HG02973 (cell line): ENCODE measurements at regions not wholly inside any gene's neighbourhood (a gene's known extent, or its start where the extent isn't known, plus 50 kb on each side); places are given as distances from the start of the nearest gene placed in this dataset.

ENCODE experiments used
- ATAC-seq: cut with Tn5 transposase; IDR thresholded peaks from one replicate; pipeline ENCODE4 v1.9.1; 2021; ENCODE audit warnings: moderate library complexity; ENCODE audit not compliant: unreplicated experiment

GRCh38 chr16:65545413-65545956, 423.6 kb upstream of the CDH11 start:
- ATAC-seq: no peak

DNA sequence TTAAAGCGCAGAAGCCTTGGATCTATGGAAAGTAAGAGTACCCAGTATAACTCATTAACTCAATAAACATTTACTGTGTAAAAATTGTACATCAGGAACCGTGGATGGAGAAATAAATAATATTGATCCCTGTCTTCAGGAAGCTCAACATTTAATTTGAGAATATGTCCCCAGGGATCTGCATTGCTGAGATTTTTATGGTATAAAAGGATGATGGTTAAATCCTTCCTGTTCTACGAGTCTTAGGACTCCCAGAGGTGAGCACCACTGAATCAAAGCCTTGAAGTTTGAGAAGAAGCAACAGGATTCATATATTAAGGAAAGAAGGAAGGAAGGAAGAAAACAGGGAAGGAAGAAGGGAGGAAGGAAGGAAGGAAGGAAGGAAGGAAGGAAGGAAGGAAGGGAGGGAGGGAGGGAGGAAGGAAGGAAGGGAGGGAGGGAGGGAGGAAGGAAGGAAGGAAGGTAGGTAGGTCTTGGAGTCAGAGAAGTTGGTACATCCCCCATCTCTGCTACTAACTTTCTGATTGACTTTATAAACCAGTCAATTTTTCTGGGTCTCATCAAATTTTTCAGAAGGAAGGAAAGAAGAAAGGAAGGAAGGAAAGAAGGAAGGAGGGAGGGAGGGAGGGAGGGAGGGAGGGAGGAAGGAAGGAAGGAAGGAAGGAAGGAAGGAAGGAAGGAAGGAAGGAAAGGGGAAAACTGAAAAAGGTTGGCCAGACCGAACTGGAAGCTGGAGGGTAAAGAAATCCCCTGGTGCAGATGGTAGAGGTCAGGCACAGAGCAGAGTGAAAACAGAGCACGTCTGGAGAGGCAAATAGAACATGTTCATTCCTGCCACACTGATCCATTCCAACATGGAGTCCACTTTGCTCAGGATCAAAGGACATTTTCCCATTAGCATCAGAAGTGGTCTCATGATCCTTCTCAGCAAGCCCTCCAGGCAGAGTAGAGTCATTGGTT, 422.2 kb upstream of the CDH11 start:
- ATAC-seq: no peak

GRCh38 chr16:65541646-65542045, 419.8 kb upstream of the CDH11 start:
- ATAC-seq: no peak

- ATAC-seq: no peak
These were observed 419.0 kb upstream of the CDH11 start for GRCh38 chr16:65540901-65541300.

DNA sequence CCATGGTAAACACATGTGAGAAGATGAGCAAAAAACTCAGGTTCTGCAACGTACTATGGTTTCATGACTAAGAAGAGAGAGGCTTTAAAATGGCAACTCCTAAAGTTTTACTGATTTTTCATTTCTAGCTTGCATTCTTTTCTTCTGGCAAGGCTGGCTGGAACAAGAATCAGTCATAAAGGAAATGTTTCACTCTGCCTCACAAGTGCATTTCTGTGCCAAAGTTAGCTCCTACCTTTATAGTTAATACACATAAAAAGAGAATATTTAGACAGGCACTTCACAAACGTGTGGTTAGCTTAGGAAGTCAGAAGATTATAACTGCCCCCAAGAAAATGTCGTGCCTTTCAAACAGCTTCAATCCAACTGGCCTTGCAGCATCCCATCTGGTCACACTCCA, 417.1 kb upstream of the CDH11 start:
- ATAC-seq: no peak

DNA sequence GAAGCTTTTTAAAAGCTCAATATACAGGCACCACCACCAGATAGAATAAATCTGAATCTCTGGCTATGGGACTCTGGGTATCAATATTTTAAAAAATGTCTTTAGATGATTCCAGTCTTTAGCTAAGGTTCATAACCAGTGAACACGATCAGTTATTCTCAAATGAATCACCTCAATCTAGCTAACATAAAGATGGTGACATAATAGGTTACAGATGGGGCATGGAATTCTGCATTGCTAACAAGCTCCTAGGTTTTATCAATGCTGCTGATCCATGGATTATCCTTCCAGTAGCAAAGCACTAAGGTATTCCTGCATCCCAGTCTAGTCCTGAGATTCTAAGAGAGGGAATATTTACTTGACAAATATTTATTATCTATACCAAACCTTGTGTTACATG, 415.5 kb upstream of the CDH11 start:
- no peak for ATAC-seq

DNA sequence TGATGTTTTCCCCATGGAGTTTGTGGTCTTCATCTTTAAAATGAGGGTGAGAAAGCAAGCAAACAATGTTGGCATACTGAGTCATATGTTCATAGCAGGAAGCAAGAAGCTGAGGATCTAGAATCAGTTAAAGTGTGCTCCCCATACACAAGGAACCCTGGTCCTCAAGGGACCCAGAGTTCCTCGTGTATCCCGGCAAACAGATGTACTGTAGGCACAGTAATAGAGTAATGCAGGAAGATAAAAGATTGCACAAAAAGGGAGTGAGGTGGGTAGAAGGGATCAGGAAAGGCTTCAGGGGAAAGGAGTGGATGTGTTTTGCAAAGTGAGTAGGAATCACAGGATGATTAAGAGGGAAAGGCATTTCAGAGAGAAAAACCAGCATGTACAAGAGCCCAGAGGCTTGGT, 412.3 kb upstream of the CDH11 start:
- no peak for ATAC-seq

DNA sequence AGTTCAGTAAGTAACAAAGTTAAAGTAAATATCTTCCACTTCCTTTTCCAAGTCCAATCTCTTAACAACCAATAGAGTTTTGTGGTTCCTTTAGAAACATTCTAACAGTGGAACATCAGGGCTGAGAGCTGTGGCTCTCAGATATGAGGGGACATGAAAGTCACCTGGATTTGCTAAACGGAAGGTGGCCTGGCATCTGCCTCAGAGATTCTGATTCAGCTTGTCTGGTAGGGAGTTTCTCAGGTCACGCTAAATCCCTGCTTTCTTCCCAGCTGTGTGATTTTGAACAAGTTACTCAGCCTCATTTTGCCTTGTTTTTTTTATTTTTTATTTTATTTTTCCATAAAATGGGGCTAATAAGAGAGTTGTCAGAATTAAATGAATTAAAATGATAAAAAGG, 411.0 kb upstream of the CDH11 start:
- ATAC-seq: no peak

DNA sequence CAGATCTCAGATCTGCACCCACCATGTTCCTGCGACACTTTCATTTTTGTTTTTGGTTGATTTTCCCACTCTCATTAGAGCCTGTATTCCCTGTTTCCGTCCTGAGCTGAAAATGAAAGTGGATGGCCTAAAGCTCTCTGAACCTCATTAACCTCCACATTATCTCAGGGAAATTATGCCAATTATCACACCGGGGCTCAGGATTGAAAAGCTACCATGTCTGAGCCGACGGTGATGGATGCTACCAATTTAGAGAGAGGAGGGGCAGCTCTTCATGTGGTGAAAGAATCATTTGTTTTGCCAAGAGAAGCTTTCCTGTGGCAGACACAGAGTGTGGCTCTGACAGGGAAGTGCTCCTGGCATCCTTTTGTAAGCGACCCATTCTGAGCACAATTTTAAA, 410.4 kb upstream of the CDH11 start:
- no peak for ATAC-seq

DNA sequence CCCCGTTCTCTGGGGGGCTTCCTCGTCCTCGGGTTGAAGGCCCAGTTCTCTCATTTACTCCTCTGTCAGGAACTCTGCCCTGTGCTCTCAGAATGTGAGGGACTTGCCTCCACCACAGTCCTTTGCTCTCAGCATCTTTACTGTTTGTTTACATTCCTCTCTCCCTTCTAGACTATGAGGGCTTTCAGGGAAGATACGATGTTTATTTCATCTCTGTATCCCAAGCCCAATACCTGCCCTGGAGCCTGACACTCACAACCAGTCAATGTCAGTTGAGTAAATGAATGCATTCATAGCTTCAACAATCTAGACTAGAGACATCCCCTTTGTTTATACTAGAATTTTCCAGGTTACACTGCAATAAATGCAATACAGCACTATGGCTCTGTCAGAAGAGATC, 409.6 kb upstream of the CDH11 start:
- ATAC-seq: no peak

GRCh38 chr16:65525707-65526106, 403.8 kb upstream of the CDH11 start:
- no peak for ATAC-seq

GRCh38 chr16:65524997-65525396, 403.1 kb upstream of the CDH11 start:
- no peak for ATAC-seq

- ATAC-seq: no peak
These were observed 402.4 kb upstream of the CDH11 start for GRCh38 chr16:65524231-65524630.

DNA sequence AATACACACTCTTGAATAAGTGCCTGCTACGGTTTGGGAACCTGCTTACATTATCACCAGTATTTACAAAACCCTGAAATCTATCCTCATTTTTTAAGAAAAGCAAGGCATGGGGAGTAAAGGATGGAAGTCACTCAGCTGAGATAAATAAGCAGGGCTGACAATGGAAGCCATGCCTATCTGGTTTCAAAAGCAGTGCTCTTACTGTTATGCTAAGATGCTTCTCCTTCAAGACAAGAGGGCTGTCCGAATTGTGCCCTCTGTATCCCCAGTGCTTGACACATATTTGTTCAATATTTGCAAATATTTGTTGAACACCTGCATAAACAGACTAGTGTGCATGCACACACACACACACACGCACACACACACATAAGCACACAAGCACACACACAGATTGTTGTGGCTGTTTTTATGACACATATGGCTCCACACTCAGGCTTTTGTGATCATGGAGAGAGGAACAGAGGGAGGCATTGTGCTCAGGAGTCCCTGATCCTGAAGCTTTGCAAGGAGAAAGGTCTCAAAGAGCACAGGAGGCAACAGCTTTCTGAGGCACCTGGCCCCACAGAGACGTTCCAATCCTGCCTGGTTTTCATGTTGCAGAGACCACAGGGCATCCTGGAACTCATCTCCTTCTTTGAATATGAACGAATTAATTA, 401.6 kb upstream of the CDH11 start:
- no peak for ATAC-seq

DNA sequence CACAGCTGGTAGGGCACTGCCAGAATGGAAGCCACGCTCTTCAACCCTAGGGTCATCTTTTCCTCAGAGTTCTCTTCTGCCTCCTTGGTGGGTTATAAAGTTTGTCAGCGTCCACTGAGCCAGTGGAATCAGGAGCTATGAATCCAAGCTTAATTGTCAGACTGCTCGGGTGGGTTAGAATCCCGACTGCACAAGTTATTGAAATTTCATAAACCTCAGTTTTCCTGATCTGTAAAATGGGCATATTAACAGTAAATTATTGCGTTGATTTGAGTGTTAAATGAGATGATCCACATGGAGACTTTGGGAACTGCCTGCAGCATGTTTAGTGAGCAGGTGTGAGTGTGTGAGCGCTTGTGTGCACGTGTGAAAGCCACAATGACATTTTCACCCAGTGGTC, 400.5 kb upstream of the CDH11 start:
- ATAC-seq: no peak

- no peak for ATAC-seq
These were observed 399.9 kb upstream of the CDH11 start for GRCh38 chr16:65521633-65522328.

DNA sequence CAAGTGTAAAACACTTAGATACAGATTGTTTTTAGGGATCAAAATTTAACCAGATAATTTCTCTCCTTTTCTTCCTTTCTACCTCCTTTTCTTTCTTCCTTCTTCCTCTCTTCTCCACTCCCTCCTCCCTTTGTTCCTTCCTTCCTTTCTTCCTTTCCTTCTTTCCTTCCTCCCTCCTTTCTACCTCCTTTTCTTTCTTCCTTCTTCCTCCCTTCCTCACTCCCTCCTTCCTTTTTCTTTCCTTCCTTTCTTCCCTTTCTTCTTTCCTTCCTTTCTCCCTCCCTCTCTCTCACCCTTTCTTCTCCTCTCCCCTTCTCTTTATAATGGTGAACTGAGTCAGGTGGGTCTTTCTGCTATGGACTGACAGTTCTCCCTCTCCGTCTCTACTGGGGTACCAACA, 397.5 kb upstream of the CDH11 start:
- no peak for ATAC-seq

DNA sequence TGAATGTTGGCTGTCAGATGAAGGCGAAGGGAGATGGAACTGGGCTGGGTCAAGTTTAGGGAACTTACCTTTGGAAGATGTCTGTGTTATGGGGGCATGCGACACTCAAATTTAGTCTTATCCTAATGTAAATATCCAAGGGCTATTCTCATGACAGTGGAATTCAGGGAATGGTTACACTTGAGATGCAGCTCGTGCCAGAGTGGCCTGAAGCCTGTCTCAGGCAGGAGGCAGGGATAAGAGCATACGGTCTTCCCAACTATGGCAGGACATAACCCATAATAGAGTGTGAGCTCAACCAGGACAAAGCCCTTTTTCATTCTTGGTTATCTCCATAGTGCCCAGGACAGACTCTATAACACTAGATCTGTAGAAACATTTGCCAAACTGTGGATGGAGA, 393.3 kb upstream of the CDH11 start:
- ATAC-seq: no peak

DNA sequence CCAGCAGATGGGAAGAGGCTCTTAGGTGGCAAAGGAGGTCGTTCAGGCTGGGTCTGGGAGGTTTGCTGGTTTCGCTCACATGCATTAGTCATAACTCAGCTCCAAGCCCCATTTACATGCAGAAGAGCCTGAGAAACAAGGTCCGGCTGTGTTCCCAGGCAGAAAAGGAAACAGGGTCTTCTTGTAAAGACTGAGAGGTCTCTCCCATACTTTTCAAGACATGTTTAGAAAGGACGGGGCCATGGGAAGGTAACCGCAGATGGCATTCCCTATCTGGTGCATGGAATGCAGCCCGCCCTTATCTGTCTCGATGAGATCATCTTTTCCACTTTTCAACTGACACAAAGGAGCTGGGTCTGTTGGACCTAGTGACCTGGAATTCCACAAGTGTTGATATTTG, 389.0 kb upstream of the CDH11 start:
- no peak for ATAC-seq

DNA sequence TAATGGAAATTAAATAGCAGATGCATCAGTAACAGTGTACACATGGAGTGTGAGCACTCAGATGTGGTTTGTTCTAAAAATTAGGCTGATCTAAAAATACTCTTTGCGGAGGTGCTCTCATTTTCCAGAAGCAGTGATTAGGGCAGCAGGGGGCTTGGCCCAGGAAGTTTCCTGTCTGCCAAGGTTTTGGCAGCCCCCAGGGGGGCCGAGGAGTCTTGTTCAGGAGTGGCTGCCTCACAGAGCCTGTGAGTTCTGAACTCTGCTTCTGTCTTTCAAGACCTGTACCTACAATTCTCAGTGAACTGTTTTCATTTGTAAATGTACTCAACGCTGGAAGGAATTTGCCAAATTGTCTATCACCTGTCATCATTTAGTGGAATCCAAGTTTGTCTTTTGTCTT, 388.4 kb upstream of the CDH11 start:
- no peak for ATAC-seq

DNA sequence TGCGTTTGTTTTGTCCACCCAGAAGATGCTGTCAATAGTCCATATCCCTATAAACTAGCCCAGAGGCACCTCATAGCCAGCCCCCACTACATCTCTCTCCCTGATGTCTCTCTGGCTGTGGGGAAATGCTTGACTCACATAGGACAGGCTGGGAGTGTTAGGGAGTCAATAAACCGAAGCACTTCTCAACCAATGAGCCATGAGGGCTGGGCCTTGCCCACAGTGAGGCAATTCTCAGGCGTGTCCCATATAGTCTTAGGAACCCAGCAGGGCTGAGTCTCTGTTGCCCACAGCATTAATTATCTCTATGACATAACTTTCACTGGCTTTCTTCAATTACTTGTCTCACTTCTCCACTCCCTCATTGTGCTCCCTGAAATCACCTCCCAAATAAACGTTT, 387.3 kb upstream of the CDH11 start:
- no peak for ATAC-seq

- ATAC-seq: no peak
These were observed 379.1 kb upstream of the CDH11 start for GRCh38 chr16:65500919-65501318.
